H7 (cell line): ENCODE measurements at regions not wholly inside any gene's neighbourhood (a gene's known extent, or its start where the extent isn't known, plus 50 kb on each side); places are given as distances from the start of the nearest gene placed in this dataset.
A peak's percentile ranks its signal among the peaks of the same experiment; 100 is the strongest.

Experiments
- DNase-seq: peaks from one replicate; pipeline ENCODE4 v3.0.0; 2012
- H3K27me3 ChIP-seq: 2 replicates; pipeline ENCODE4 v1.6.0; 2011; ENCODE audit warnings: mild to moderate bottlenecking, low read length; ENCODE audit not compliant: control insufficient read depth, insufficient read depth
- H3K36me3 ChIP-seq: replicated peaks from 2 replicates; pipeline ENCODE4 v1.5.1; 2011; ENCODE audit warnings: low read length; ENCODE audit not compliant: control insufficient read depth, insufficient read depth
- H3K4me3 ChIP-seq: 2 replicates; pipeline ENCODE4 v1.5.1; 2011; ENCODE audit warnings: low read depth, mild to moderate bottlenecking, control low read depth, low read length, moderate library complexity; ENCODE audit not compliant: insufficient read depth

GRCh38 chr4:8701126-8702019 is 108.8 kb downstream of the CPZ start:
- H3K36me3 ChIP-seq, result no peaks in the 10 kb centered on the region
- peak; percentile 39 for DNase-seq
- no peaks in the 10 kb centered on the region for H3K27me3 ChIP-seq
- no peak overlapping the region for H3K4me3 ChIP-seq

- H3K27me3 ChIP-seq, result no peaks in the 10 kb centered on the region
- no peaks in the 10 kb centered on the region for H3K36me3 ChIP-seq
- no peak overlapping the region for H3K4me3 ChIP-seq
- peak; percentile 62 for DNase-seq
Observed at GRCh38 chr4:8700531-8700930, 108.0 kb downstream of the CPZ start.

GRCh38 chr4:8699479-8700145 is 107.0 kb downstream of the CPZ start:
- Histone ChIP-seq H3K4me3 (no peak overlapping the region), H3K36me3 (no peaks in the 10 kb centered on the region), H3K27me3 (no peaks in the 10 kb centered on the region)
- peak; percentile 48 for DNase-seq

DNA sequence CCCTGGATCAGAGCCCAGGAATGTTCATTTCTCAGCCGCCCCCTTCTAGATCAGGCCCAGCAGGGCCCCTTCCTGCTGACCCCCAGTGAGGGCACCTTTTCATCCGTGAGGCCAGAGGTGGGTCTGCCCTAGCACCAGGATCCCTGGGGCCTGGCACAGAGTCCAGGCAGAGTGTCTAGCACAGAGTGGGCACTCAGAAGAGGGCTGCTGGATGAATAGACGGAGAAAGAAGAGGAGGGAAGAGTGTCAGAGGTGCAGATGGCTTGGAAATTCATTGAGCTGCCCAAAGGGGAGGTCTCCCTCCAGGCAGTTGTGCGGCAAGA is 106.5 kb downstream of the CPZ start:
- H3K4me3 ChIP-seq, result no peak overlapping the region
- H3K36me3 ChIP-seq, result no peaks in the 10 kb centered on the region
- DNase-seq, result no peak
- no peaks in the 10 kb centered on the region for H3K27me3 ChIP-seq

DNA sequence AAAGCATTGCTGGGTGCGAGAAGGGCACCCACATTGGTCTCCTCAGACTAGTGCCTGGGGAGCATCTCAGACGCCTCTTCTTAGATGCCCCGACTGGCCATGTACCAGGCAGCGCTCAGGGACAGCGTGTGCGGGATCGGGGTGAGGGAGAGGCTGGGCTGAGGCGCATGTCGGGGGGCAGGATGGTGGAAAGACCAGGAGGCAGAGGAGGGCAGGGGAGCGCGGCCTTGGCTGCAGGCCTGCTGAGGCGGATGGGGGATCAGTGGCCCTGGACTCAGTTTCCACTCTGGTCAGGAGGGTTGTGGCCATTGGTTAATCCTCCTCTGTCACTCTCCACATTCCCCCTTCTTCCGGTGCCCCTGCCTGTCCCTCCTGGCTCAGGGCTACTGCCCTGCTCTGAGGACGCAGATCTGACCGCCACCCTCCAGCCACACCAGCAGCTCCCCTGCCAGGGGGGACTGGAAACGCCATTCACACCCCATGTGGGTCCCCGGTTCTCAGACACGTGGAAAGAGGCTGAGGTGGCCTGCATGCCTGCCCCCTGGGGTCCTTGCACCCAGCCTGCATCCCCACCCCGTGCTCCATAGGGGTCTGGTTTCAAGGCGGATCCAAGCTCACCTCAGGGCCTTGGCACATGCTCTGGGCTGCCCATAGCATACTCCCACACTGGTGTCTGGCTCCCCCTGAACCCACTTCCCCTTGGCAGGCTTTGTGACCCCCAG is 105.9 kb downstream of the CPZ start:
- Histone ChIP-seq H3K36me3 (no peaks in the 10 kb centered on the region), H3K4me3 (no peak overlapping the region), H3K27me3 (no peaks in the 10 kb centered on the region)
- peak; percentile 37 for DNase-seq

GRCh38 chr4:8697826-8698225 is 105.3 kb downstream of the CPZ start:
- H3K4me3 ChIP-seq, result no peak overlapping the region
- H3K36me3 ChIP-seq, result no peaks in the 10 kb centered on the region
- H3K27me3 ChIP-seq, result no peaks in the 10 kb centered on the region
- DNase-seq, result peak; percentile 24

DNA sequence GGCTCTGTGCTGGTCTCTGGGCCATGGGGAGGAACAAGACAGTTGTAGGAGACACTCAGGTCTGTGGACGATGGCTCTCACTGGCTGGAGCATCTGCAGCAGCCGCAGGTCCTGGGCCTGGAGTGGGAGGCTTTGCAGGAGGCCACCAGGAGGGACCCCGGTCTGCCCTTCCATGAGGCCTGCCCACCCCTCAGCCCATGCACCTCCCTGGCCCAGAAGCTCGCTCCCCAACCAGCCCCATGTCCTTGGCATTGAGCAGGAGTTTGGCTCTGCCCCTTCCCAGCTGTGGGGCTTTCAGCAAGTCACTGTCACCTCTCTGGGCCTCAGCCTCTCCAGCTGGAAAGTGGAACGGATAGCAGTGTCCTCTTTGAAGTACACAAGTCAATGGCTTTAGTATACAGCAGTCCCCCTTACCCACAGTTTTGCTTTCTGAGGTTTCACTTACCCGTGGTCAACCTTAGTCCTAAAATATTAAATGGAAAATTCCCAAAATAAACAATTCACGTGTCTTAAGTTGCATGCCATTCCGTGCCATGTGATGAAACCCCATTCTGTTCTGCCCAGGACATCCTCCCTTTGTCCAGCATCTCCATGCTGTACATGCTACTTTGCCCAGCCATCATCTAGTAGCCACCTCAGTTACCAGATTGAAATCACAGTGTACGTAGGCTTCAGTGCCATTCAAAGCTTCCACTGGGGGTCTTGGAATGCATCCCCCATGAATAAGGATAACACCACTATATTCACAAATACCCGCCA is 104.0 kb downstream of the CPZ start:
- DNase-seq, result peak; percentile 24
- Histone ChIP-seq H3K36me3 (no peaks in the 10 kb centered on the region), H3K27me3 (no peaks in the 10 kb centered on the region), H3K4me3 (no peak overlapping the region)

DNA sequence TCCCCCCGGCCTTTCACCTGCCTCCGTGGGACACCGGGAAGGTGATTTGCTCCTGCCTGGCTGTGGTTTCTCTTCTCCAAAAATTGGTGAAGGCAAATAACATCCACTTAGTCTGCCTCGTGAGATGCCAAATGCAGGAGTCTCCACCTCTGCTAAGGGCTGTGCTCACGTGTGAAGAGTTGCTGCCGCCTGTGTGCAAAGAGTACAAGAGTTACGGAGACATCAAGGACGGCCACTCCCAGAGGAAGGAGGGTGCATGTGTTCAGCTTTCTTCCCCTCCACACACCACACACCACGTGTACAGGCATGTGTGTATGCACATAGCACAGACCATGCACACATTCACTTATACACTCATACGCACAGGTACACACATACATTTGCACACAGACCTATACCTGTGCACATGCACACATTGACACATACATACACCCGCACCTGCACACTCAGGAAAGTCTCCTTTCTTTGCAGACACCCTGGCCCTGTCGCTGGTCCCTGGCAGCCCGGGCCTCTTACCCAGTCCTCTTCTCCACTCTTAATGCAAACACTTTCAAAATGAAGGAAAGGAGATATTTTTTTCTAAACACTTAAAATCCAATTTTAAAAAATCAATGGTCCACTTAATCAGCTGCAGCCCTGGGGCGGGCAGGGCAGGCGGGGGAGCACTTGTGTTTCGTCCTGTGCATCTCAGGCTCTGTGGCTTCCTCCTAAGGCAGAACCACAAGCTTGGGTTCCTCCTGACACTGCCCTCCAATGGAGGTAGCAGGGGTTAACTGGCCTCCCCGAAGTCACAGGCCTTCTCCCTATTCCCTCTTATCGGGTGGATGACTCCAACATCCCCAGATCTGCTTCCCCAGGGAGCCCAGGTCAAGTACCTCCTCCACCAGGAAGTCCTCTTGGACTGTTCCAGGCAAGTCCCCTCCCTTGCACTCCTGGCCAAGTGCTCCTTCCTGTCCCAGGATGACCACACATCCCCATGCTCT is 103.0 kb downstream of the CPZ start:
- Histone ChIP-seq H3K4me3 (no peak overlapping the region), H3K36me3 (no peaks in the 10 kb centered on the region), H3K27me3 (no peaks in the 10 kb centered on the region)
- peak; percentile 41 for DNase-seq

- Histone ChIP-seq H3K36me3 (no peaks in the 10 kb centered on the region), H3K27me3 (no peaks in the 10 kb centered on the region), H3K4me3 (no peak overlapping the region)
- peak; percentile 60 for DNase-seq
Observed at GRCh38 chr4:8694651-8695151, 102.1 kb downstream of the CPZ start.

DNA sequence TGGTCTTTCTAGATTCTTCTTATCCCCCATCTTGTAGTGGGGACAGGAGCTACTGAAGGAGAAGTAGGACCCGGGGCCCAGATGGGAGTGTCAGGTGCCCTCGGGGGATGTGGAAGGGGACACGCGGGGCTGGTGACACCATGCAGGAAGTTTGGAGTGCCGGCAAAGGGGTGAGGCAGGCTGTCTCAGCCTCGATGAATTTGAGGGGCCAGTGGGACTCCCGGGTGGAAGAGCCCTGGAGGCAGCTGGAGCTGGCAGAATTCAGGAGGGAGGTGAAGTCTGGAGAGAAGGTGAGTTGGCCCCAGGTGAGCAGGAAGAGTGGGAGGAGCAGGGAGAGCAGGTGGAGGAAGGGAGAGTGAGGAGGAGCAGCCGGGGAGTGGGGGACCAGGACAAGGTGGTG is 101.7 kb downstream of the CPZ start:
- DNase-seq, result peak; percentile 55
- H3K36me3 ChIP-seq, result no peaks in the 10 kb centered on the region
- no peak overlapping the region for H3K4me3 ChIP-seq
- no peaks in the 10 kb centered on the region for H3K27me3 ChIP-seq

DNA sequence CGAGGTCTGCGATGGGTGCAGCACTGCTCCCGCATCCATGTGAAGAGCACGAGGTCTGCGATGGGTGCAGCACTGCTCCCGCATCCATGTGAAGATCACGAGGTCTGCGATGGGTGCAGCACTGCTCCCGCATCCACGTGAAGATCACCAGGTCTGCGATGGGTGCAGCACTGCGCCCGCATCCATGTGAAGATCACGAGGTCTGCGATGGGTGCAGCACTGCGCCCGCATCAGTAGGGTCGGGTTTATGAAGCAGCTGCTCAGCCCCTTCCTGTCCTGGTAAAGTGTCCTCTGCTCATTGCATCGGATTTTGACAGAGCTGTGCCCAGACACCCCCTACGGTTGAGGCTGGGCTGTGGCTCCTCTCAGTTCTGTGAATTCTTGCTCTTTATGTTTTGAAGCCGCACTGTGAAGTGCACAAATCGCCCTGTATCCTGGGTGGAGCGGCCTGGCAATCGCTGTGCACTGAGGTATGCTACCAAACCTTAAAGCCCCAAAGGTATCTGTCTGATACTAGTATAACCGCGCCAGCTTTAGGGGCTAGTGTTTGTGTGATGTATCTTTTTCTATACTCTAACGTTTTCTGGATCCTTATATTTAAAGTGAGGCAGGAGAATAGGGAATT is 98.7 kb downstream of the CPZ start:
- no peaks in the 10 kb centered on the region; the same call in 1 of the 2 replicates for H3K27me3 ChIP-seq
- DNase-seq, result peak; percentile 26
- H3K4me3 ChIP-seq, result no peak overlapping the region
- no peaks in the 10 kb centered on the region for H3K36me3 ChIP-seq

GRCh38 chr4:8690216-8691150 is 97.9 kb downstream of the CPZ start:
- H3K36me3 ChIP-seq, result no peaks in the 10 kb centered on the region
- no peak overlapping the region for H3K4me3 ChIP-seq
- peak; percentile 60 for DNase-seq
- H3K27me3 ChIP-seq, result no peaks in the 10 kb centered on the region; the same call in 1 of the 2 replicates
